ENCODE measurements at regions not wholly inside any gene's neighbourhood (a gene's known extent, or its start where the extent isn't known, plus 50 kb on each side); places are given as distances from the start of the nearest gene placed in this dataset.
"Not testable (repeated sequence)": the region's sequence is repeated elsewhere in the genome, so short reads cannot be mapped to it uniquely, and the experiment has no call there.

DNA sequence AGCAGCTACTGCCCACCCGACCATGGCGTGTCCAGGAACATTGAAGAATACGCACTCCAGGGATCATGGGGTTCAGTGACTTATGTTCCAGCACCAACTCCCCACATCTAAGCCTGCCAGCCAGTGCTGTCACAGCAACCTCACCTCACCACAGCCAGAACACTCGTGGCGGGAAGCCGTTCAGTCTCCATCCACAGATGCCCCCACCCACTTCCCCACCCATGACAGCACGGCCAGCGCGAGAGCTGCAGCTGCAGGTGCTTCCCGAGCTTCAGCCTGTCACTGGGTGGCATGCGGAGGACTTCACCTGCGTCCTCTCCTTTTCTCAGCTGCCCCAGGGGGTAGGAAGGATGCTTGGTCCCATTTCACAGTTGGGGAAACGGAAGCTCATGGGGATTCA is 50.3 kb downstream of the RBFOX3 start:
- no peak for DNase-seq (ENCODE audit: low read depth in 2 of 3, low spot score in 2 of 3)

DNA sequence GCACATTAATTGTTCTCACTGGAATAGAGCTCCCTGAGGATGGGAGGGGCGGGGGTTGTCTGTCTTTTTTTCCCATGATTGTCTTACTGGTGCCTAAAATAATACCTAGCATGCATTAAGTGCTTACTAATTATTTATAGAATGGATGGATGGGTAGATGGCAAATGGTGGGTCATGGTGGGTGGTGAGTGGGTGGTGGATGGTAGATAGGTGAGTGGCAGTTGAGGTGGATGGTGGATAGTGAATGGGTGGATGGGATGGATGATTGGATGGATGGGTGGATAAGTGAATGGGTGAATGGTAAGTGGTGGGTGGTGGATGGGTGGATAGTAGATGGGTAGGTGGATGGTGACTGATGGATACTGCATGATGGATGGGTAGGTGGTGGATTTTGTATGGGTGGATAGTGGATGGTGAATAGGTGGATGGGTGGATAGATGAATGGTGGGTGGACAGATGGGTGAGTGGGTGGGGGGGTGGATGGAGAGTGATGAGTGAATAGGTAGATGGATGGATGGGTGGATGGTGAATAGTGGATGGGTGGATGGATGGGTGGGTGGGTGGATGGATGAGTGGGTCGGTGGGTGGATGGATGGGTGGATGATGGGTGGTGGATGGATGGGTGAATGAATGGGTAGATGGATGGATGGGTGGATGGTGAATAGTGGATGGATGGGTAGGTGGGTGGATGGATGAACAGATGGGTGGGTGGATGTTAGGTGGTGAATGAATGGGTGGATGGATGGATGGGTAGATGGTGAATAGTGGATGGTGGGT is 51.6 kb downstream of the RBFOX3 start:
- DNase-seq (ENCODE audit: low read depth in 2 of 3, low spot score in 2 of 3): no peak

DNA sequence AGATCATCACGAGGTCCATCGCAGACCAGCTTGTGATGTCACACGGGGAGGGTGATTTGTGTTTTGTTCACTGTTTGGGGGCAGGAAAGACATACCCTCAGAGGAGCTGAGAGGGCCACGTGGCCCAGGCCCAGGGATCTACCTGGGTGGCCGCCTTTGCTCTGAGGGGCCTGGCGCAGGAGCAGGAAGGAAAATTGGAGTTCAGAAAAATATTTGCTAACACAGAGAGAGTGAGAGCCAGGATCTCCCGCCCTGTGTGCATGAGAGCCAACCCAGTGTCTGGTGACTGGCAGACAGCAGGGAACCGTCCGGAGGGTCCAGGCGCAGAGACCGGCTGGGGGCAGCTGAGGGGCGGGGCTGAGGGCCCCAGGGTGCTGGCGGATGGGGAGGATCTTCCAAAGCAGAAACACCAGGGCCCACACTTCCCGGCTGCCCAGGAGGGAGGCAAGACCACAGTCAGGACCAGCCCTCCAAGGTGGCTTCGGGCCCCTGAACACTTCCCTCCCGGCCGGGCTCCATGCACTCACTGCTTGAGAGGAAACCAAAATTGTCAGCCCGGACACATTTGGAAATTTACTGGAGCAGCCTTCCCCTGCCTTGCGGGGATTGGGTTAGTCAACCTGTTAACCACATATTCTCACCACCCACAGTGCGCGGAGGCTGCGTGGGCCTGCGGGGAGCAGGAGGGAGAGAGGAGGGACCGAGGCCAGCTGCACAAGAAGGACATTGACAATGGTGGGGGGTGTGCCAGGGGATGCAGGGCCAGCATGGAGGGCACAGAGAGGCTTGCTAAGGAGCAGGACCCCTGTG is 52.6 kb downstream of the RBFOX3 start:
- no peak for DNase-seq (ENCODE audit: low read depth in 2 of 3, low spot score in 2 of 3)

DNA sequence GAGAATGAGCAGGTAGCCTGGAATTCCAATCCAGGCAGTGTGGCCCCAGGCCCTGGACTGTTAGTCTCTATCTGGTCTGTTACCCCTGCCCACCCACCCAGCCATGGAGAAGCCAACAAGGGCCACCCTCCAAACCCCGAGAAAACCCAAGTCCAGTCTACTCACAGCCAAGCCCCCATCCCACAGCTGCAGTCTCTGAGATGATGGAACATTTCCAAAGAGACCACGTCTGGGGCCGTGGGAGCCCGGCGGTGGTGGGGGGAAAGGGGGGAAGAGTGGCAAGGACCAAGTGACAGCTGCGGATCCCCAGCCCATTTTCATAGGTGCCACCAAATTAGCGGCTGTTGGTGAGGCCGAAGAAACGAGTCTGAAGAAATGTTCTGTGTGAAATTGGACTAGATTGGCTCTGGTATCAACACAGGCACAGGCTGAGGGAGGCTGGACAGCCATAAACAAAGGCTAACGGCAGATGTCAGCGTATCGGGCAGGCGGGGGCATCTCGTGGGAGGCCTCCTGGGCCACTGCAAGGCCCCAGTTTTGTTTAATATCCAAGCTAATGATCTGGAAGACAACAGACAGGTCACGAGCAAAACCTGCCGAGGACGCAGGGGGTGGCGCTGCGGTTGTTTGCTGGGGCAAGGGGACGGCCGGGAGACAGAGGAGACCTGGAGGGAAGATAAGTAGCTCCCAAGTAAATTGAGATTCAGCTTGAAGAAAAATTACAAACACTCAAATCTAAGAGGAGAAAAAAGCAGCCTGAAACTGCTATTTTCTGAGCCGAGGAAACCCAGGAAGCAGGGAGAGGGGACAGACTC is 53.4 kb downstream of the RBFOX3 start:
- DNase-seq (ENCODE audit: low read depth in 2 of 3, low spot score in 2 of 3): no peak

DNA sequence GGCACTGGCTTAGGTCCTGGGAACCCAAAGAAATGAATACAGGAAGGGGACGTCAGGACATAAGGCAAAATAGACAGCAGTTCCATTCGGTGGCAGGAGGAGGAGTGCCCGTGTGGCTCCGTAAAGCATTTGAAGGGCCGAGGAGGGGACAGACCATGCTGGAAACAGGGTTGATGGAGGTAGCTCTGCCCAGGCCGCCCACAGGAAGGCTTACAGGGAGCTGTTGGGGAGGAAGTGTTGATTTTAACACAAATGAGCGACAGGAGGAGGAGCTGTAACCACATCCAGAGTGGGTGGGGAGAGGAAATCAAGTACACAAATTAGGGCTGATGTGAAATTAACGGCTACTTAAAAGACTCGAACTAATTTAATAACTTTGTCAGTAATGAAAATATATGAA is 54.6 kb downstream of the RBFOX3 start:
- no peak for DNase-seq (ENCODE audit: low read depth in 2 of 3, low spot score in 2 of 3)

DNA sequence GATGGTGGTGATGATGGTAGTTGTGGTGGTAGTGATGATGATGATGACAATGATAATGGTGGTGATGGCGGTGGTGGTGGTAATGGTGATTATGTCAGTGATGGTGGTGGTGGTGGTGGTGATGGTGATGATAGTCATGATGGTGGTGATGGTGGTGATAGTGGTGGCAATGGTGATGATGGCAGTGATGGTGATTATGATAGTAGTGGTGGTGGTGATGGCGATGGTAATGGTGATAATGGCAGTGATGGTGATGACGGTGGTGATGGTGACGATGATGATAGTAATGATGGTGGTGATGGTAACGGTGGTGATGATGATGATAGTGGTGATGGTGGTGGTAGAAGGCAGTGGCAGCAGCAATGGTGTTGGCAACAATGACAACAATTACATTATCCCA is 55.3 kb downstream of the RBFOX3 start:
- DNase-seq (ENCODE audit: low read depth in 2 of 3, low spot score in 2 of 3): no peak

DNA sequence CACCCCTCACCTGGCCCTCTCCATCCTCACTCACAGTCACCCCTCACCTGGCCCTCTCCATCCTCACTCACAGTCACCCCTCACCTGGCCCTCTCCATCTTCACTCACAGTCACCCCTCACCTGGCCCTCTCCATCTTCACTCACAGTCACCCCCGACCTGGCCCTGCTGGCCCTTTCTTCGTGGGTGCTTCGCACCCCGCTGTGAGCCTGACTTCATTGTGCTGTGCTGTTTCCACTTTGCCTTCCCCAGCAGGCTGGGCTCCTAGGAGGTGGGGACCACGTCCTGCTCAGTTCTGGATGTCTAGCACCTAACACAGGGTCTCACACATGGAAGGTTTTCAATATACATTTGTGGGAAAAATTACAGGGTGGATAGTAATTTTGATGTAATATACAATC is 56.5 kb downstream of the RBFOX3 start:
- not testable (repeated sequence) for DNase-seq (ENCODE audit: low read depth in 2 of 3, low spot score in 2 of 3)

DNA sequence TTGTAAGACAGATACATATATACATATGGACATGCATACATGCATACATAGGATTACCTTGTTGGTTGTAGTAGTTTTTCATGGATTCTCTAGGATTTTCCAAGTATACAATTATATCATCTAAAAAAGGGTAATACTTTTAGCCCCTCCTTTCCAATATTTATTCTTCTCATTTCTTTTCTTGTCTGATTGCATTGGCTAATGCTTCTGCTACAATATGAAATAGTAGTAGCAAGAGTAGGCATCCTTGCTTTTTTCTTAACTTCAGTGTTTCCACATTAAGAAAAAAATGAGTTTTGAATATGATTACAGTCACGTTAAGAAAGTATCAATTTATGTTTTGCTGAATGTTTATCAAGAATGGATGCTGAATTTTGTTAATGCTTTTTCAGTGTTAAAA is 58.0 kb downstream of the RBFOX3 start:
- DNase-seq (ENCODE audit: low read depth in 2 of 3, low spot score in 2 of 3): no peak

DNA sequence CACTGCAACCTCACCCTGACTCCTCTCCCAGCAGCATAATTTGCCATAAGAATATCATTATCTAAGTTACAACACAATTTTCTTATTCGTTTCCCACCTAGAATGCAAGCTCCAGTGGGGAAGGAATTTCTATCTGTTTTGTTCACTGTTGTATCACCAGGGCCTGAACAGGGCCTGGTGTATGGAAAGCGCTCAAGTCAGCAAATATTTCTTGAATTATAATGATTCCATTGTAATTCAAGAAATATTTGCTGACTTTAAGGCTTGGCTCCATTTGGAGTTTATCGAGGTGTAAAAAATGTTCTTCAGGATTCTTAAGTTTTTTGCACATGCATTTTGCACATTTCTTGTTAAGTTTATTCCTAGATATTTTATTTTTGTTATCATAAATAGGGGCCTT is 58.4 kb downstream of the RBFOX3 start:
- no peak for DNase-seq (ENCODE audit: low read depth in 2 of 3, low spot score in 2 of 3)

DNA sequence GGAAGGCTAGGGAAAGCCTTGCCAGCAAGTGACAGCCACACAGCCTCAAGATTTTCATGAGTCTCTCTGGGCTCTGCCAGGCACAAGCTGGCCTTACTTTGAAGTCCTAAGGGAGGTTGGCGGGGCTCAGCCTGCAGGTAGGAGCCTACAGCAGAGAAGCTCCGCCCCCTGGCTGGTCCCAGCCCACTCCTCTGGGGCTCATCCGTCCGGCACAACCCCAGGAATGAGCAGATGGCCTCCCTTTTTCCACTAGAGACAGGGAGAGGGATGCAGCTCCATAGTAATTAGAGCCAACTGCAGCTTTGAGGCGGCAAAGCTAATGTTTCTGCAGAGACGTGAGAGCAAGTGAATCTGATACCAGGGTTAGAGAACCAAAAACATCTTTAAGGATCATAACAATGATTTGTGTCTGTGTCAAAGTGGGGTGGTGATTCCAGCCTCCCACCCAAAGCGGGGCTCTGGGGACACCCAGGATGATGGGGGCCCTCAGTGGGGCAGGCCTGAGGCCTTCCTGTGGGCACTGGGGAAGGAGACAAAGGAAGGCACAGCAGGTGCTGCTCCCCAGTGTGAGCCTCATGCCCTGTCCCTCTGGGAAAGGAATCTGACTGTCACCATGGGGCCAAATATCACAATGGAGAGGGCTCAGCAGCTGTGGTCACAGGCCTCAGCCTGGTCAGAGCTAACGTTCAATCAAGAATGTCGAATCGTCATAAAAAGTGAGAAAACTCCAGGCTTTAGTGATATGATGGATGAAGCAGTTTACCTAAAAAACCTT is 61.5 kb downstream of the RBFOX3 start:
- no peak for DNase-seq (ENCODE audit: low read depth in 2 of 3, low spot score in 2 of 3)

DNA sequence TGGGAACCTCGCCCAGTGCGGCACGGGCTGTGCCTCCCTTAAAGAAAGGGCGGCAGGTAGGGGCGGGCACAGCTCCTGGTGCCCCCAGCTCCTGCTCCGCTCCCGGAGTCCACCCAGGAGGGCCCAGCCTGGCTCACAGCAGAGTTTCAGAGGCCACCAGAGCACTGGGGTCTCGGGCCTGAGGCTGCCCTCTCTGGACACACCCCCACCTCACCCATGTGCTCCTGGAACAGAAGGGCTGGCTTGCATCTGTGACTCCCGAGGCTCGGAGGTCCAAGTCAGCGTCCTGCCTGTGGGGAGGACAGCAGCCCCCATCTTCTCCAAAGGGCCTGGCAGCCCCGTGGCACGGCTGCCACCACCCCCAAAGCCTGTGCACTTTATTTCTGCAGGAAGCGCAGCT is 62.7 kb downstream of the RBFOX3 start:
- no peak for DNase-seq (ENCODE audit: low read depth in 2 of 3, low spot score in 2 of 3)

DNA sequence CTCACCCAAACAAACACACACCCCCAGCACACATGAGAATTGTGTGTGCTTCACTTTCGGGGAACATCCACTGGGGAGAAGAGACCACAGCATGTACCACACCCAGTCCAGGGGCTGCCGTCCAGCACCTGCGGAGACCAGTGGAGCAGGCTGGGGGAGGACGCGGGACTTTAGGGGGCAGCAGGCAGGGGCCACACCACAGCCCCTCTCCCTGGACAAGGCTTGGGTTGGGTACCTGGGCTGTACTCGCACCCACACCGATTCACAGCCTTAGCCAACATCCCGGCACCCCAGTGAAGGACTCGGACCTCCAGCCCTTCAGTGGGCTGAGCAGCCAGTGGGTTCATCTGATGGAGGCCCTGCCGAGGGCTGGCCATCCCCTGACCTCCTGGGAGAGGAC is 63.3 kb downstream of the RBFOX3 start:
- DNase-seq (ENCODE audit: low read depth in 2 of 3, low spot score in 2 of 3): no peak

DNA sequence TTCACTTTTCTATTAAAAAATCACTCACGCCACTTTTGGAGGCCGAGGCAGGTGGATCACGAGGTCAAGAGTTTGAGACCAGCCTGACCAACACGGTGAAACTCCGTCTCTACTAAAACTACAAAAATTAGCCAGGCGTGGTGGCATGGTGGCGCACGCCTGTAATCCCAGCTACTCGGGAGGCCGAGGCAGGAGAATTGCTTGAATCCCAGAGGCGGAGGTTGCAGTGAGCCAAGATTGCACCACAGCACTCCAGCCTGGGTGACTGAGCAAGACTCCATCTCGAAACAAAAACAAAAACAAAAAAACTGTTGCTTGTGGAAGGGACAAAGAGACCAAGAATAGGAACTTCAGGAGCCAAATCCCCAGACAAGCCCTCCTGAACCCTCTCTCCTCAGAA is 63.7 kb downstream of the RBFOX3 start:
- not testable (repeated sequence) for DNase-seq (ENCODE audit: low read depth in 2 of 3, low spot score in 2 of 3)

DNA sequence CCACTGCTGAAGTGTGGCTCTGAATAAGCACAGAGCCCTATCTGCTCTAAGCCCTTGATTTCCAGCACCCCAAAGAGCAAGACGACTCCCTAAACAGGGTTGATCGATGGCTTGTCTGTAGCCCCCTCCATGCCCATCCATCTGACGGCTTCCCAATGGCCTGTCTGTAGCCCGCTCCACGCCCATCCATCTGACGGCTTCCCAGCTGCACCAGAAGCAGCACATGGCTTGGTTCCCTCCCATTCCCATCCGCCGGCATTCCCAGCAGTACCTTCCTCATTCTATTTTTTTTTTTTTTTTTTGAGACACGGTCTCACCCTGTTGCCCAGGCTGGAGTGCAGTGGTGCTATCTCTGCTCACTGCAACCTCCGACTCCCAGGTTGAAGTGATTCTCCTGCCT is 64.5 kb downstream of the RBFOX3 start:
- no peak for DNase-seq (ENCODE audit: low read depth in 2 of 3, low spot score in 2 of 3)

DNA sequence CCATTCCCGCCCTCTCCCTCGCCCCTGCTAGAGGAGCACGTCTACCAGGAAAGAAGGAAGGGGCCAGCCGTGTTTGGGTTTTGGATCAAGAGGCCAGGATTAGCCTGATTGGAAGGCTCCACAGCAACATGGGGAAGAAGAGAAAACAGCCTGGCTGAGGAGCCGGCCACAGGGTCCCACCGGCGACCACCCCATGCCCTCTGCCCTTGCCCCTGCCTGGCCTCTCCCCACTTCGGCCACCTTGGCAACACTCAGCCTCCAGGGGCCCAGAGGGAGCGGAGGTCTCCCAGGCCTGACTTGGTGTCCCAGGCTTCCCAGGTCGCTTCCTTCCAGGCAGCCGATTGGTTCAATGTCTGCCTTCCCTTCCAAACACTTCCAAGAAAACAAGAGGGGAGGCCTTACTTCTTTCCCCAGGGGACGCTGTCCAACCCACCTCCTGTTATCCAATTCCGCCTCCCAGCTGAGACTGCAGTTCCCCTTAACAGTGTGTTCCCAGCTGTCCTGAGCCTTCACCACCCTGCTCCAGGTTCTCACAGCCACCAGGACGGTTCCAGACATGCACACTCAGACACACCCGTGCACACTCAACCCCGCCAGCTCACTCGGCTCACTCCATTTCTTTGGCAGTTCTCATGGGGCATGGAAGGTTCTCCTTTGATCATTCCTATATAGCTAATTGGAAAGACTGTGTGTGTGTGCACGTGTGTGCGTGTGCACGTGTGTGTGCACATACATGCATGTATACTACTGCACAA is 65.4 kb downstream of the RBFOX3 start:
- DNase-seq (ENCODE audit: low read depth in 2 of 3, low spot score in 2 of 3): no peak

DNA sequence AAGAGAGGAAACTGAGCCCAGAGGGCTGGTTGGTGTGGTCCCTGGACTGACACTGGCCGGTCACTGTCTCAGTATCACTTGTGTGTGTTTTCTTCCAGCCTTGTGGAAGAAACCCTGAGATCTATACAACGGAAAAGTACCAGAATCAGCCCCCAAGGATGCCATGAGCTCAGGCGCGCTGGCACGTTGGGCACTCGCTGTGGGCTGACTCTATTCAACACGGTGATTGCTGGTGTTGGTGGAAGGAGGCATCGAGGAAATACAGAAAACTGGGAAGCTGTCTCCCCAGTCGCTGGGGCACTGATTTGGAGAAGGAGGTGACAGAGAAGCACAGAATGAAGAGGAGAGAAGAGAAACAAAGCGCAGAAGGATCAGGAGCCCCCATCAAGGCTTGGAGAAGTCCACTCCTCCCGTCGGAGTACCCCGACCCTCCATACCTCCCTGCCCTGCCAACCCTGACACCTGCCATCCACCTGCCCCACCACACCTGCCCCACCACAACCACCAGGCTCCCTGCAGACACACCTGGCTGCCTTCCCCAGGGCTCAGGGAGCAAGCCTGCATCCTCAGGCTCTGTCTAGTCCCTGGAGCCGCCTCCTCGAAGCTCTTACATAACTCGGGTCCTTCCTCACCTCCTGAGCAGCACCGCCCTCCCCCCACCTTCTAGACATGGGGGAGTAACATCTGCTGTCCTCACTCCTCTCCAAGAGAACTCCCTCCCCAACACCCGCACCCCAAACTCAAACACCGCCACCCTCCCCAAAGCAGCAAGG is 66.5 kb downstream of the RBFOX3 start:
- DNase-seq (ENCODE audit: low read depth in 2 of 3, low spot score in 2 of 3): no peak

DNA sequence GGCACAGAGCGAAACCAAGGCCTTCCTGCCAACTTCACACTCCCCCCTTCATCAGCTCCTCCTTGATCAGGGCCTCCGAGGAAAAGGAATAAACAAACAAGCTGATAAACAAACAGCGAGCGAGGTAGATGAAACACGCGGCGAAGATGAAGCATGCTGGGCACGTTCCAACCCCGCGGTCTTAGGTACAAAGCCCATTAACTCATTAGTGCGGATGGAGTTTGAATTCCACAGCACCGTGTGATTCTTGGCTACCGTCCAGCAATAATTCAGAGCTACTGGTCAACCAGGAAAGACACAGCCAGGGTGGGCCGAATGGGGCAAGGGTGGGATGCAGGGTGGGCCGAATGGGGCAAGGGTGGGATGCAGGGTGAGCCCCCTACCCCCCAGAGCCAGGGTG is 67.3 kb downstream of the RBFOX3 start:
- DNase-seq (ENCODE audit: low read depth in 2 of 3, low spot score in 2 of 3): no peak

DNA sequence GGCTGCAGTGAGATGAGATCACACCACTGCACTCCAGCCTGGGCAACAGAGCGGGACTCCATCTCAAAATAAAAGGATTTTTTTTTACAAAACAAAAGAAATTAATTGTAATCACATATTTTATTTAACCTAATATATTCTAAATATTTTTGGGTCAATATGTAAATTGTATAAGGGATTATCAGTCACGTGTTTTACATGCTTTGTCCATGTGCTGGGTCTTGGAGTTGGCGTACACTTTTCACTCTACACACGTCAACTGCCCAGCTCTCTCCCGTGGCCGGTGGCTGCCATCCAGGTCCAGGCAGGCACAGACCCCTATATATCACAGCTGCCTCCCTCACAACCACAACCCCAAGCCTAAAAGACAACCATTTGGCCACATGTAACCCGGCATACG is 68.1 kb downstream of the RBFOX3 start:
- no peak for DNase-seq (ENCODE audit: low read depth in 2 of 3, low spot score in 2 of 3)

All from hematopoietic multipotent progenitor cell (in vitro differentiated cells).